Epidermal melanocyte (primary cell): ENCODE measurements at regions not wholly inside any gene's neighbourhood (a gene's known extent, or its start where the extent isn't known, plus 50 kb on each side); places are given as distances from the start of the nearest gene placed in this dataset.
A peak's percentile ranks its signal among the peaks of the same experiment; 100 is the strongest.
"Not testable (repeated sequence)": the region's sequence is repeated elsewhere in the genome, so short reads cannot be mapped to it uniquely, and the experiment has no call there.

Experiments
- DNase-seq: peaks from one replicate; pipeline ENCODE4 v3.0.0; 2011; ENCODE audit warnings: low spot score; ENCODE audit not compliant: insufficient read length

DNA sequence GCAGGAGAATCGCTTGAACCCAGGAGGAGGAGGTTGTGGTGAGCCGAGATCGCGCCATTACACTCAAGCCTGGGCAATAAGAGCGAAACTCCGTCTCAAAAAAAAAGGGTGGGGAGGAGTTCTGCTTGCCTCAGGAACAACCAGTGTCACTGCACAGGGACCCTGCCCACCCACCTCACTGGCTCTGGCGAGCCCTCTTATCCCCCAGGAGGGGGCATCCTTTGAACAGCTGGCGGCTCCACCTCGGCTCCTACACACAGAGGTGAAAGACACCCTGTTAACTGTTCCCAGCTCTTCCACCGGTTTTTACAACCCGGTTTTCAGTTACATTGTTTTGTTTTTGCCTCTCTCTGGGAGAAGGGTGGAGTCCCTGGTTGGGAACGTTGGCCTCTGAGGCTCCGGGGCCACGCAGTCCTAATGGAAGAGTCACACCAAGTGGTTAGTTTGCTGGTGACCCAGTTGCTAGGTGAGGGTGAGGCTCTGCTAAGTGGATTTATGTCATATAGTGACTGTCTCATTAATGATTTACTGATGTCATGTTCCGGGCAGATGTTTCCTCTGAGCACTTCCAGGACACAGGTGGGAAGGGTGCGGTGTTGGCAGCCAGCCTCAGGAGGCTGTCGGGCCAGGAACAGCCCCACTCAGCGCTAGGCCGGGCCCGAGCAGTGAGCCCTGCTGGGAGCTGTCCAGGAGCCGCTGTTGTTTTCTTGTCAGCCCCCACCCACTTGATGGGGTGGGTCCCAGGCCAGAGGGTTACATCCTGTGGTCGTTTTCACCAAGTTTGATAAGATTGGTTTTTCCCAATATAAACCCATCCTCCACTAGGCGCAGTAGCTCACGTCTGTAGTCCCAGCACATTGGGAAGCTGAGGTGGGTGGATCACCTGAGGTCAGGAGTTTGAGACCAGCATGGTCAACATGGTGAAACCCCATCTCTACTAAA is 4474.3 kb upstream of the OR11H1 start:
- DNase-seq = not testable (repeated sequence)

DNA sequence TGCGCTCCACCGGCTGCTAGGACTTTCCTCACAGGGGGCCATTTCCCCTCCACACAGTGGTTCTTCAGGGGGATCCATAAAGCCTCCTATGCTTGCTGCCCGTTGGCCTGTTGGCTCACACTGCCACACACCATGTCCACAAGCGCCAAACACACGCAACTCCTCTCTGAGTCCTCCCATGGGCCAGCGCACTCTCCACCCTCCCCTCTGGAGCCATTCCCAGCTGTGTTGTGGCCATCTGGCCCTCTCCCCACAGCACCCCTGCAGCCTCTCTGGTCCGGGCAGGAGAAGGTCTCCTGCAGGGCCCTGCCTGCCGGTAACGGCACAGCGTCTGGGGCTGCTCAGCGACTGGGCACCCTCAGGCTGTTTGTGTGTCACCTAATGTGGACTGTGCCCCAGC is 4473.3 kb upstream of the OR11H1 start:
- not testable (repeated sequence) for DNase-seq

DNA sequence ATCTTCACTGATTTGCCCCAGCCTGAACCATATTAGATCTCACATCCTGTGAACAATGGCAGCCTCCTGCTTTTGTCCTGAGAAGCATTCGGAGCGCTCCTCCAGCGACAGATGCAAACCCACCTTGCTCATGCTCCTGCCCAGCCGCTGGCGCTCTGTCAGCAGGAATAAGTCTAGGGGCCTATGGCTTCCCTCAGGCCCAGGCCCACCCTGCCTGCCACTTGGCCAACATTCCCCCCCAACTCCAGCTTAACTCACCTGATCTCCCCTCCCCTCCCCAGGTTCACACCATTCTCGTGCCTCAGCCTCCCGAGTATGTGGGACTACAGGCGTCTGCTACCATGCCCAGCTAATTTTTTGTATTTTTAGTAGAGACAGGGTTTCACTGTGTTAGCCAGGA is 4472.8 kb upstream of the OR11H1 start:
- not testable (repeated sequence) for DNase-seq

- not testable (repeated sequence) for DNase-seq
Measured at GRCh38 chr22:11057955-11058547, 4469.9 kb upstream of the OR11H1 start.

- DNase-seq = not testable (repeated sequence)
Measured at GRCh38 chr22:11059129-11059528, 4468.9 kb upstream of the OR11H1 start.

DNA sequence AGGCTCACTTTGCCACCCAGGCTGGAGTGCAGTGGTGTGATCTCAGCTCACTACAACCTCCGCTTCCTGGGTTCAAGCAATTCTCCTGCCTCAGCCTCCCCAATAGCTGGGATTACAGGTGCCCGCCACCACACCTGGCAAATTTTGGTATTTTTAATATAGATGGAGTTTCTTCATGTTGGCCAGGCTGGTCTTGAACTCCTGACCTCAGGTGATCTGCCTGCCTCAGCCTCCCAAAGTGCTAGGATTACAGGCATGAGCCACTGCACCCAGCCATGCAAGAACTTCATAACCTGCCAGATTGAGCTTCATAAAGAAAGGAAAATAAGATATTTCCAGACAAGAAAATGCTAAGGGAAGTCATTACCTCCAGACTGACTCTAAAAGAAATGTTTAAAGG is 4467.2 kb upstream of the OR11H1 start:
- DNase-seq = not testable (repeated sequence)

DNA sequence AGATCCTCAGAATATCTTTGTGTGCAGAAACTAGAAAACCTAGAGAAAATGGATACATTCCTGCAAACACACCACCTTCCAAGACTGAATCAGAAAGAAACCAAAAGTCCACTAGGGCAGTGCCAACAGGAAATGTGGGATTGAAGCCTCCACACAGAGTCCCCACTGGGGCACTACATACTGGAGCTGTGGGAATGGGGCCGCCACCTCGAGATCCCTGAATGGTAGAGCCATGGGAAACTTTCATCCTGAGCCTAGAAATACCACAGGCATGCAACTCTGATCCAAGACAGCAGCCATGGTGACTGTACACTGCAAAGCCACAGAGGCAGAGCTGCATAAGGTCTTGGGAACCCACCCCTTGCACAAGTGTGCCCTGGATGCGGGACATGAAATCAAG is 4465.5 kb upstream of the OR11H1 start:
- not testable (repeated sequence) for DNase-seq

- not testable (repeated sequence) for DNase-seq
Measured at GRCh38 chr22:11063022-11063685, 4464.8 kb upstream of the OR11H1 start.

DNA sequence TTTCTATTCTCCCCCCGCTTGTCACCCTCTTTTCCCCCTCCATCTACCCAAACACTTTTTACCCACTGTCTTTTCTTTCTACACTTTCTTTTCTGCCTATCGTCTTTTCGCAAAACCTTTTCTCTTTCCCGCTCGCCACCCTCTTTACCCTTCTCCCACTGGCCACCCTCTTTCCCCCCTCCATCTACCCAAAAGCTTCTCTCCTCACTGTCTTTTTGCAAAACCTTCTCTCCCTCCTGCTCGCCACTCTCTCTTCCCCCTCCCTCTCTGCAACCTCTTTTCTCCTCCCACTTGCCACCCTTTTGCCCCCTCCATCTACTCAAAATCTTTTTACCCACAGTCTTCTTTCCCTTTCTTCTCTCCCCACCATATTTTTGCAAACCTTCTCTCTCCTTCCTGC is 4462.8 kb upstream of the OR11H1 start:
- not testable (repeated sequence) for DNase-seq

GRCh38 chr22:11065876-11066457 is 4462.0 kb upstream of the OR11H1 start:
- DNase-seq = not testable (repeated sequence)

DNA sequence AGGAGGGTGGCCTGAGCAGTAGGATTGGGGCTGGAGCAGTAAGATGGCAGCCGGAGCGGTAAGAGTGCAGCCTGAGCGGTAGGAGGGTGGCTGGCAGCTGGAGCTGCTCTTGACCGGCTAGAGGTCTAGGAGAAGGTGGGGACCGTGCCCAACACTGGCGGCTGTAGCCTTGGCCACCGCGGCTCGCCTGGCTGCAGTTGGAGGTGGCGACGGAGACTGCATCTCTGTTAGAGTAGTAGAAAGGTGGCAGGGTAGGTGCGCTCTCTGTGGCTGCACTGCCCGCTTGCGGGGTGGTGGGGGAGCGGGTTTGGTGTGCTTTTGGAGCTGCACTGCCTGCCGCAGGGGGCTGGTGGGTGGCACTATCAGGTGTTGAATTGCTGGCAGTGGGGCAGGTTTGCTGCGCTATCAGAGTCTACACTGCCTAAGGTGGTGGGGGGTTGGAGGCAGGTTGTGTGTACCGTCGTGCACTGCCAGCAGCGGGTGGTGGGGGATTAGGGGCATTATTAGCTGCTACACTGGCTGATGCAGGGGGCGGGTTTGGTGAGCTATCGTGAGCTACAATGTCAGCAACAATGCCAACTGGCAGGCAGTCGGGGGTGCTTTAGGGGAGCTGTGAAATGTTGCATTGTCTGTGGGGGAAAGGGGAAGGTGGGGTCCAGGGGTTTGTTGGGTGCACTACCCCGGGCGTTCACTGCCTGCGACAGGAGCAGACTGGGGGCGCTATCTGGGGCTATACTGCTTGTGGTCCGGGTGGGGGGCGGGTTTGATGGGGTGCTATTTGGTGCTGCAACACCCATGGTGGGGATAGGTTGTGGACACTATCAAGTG is 4461.3 kb upstream of the OR11H1 start:
- DNase-seq = peak; percentile 16

- DNase-seq = not testable (repeated sequence)
Measured at GRCh38 chr22:11067286-11067871, 4460.6 kb upstream of the OR11H1 start.

DNA sequence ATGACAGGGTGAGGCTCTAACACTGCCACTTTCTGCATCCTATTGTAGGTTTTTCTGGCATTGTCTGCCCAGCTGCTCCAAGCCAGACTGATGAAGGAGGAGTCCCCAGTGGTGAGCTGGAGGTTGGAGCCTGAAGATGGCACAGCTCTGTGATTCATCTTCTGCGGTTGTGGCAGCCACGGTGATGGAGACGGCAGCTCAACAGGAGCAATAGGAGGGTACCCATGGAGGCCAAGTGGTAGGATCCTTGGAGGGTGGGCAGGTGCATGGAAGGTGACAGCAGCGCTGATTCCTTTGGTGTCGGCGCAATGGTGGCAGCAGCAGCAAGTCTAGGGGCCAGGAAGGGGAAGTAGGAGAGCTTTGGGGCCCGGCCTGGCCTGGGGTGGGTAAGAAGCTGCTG is 4460.1 kb upstream of the OR11H1 start:
- not testable (repeated sequence) for DNase-seq

- not testable (repeated sequence) for DNase-seq
Measured at GRCh38 chr22:11068406-11068805, 4459.6 kb upstream of the OR11H1 start.
